ENCODE measurements at regions not wholly inside any gene's neighbourhood (a gene's known extent, or its start where the extent isn't known, plus 50 kb on each side); places are given as distances from the start of the nearest gene placed in this dataset.

DNA sequence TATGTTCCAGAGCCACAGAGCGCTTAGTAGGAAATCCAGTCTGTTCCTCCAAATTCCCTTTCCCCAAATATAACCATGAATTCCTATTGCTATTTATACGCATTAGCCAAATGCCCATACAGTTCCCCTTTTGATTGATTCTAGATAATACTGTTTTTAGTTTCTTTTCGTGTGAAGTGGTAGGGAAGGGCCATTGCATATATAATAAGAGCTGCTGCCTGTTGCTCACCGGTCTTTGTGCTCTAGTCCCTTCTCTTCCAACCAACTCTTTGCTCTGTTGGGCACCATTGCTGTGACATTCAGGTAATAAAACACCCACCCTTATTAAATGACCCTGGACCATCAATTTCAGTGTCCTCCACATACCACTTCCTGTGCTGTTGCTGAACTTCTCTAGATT lies 379.9 kb upstream of the KCNMB2 start:
- TF ChIP-seq TAF1 (IDR thresholded peaks at IDR 0.05; ENCODE audit: borderline replicate concordance, low read depth, low read length) (no peak), POLR2A (IDR thresholded peaks at IDR 0.05; ENCODE audit: low read depth, low read length) (no peak), POLR2AphosphoS5 (IDR thresholded peaks at IDR 0.05; ENCODE audit: low read depth, low read length) (no peak)
